GM12878 (cell line): ENCODE measurements at regions not wholly inside any gene's neighbourhood (a gene's known extent, or its start where the extent isn't known, plus 50 kb on each side); places are given as distances from the start of the nearest gene placed in this dataset.

Experiments
- BACH1 ChIP-seq: fragments of 450-650 bp; IDR thresholded peaks from 2 replicates; pipeline ENCODE4 v1.6.1; 2017; ENCODE audit warnings: mild to moderate bottlenecking, borderline replicate concordance
- CEBPB ChIP-seq, 2 experiments: fragments of 150-350 bp in 1 of 2; IDR thresholded peaks; 2 replicates each; pipeline ENCODE4 v1.6.1; 2012 to 2014; ENCODE audit warnings: low read depth in 2 of 2, low read length in 2 of 2, borderline replicate concordance in 1 of 2, inconsistent platforms in 1 of 2
- CREB1 ChIP-seq: IDR thresholded peaks from 2 replicates; pipeline ENCODE4 v1.6.1; 2012; ENCODE audit warnings: low read depth, mild to moderate bottlenecking, inconsistent platforms
- EED ChIP-seq: sonication (generic); IDR thresholded peaks from 2 replicates; pipeline ENCODE4 v1.6.1; 2016; ENCODE audit warnings: antibody characterized with exemption, low read depth
- FOXM1 ChIP-seq: IDR thresholded peaks from 2 replicates; pipeline ENCODE4 v1.6.1; 2012; ENCODE audit warnings: low read depth, mild to moderate bottlenecking, inconsistent platforms, low read length, moderate library complexity
- IRF4 ChIP-seq: IDR thresholded peaks from 2 replicates; pipeline ENCODE4 v1.6.1; 2011; ENCODE audit warnings: low read depth, low read length
- MEF2A ChIP-seq: IDR thresholded peaks from 2 replicates; pipeline ENCODE4 v1.6.1; 2011; ENCODE audit warnings: low read depth, mild to moderate bottlenecking, low read length, moderate library complexity; ENCODE audit not compliant: insufficient read depth
- MTA3 ChIP-seq: IDR thresholded peaks from 2 replicates; pipeline ENCODE4 v1.6.1; 2012; ENCODE audit warnings: low read length, inconsistent platforms, borderline replicate concordance
- MXI1 ChIP-seq: fragments of 150-350 bp; IDR thresholded peaks from 2 replicates; pipeline ENCODE4 v1.6.1; 2011; ENCODE audit warnings: low read depth, mild to moderate bottlenecking, inconsistent platforms, low read length, improper control_type of control experiment
- NFYB ChIP-seq: IDR thresholded peaks from 2 replicates; pipeline ENCODE4 v1.6.1; 2011; ENCODE audit warnings: low read depth, mild to moderate bottlenecking, low read length, improper control_type of control experiment, moderate library complexity; ENCODE audit not compliant: insufficient read depth
- NKRF ChIP-seq: fragments of 450-650 bp; conservative IDR thresholded peaks from 2 replicates; pipeline ENCODE4 v1.6.1; 2017; ENCODE audit warnings: mild to moderate bottlenecking, moderate library complexity
- PAX8 ChIP-seq: fragments of 450-650 bp; IDR thresholded peaks from 2 replicates; pipeline ENCODE4 v1.6.1; 2017; ENCODE audit warnings: mild to moderate bottlenecking, moderate library complexity
- RAD51 ChIP-seq: fragments of 450-650 bp; IDR thresholded peaks from 2 replicates; pipeline ENCODE4 v1.6.1; 2016; ENCODE audit warnings: moderate library complexity, mild to moderate bottlenecking, inconsistent platforms
- RUNX3 ChIP-seq: IDR thresholded peaks from 2 replicates; pipeline ENCODE4 v1.6.1; 2012; ENCODE audit warnings: low read length, inconsistent platforms
- SKIL ChIP-seq: fragments of 450-650 bp; IDR thresholded peaks from 2 replicates; pipeline ENCODE4 v1.6.1; 2017; ENCODE audit warnings: mild to moderate bottlenecking, low read depth, inconsistent platforms; ENCODE audit not compliant: poor library complexity, severe bottlenecking
- SMAD5 ChIP-seq: IDR thresholded peaks from 2 replicates; pipeline ENCODE4 v1.6.1; 2016; ENCODE audit warnings: antibody characterized with exemption, low read depth
- SPI1 ChIP-seq: IDR thresholded peaks from 2 replicates; pipeline ENCODE4 v1.6.1; 2011; ENCODE audit warnings: low read depth, mild to moderate bottlenecking, low read length, moderate library complexity, borderline replicate concordance; ENCODE audit not compliant: insufficient read depth
- SREBF2 ChIP-seq: IDR thresholded peaks from 2 replicates; pipeline ENCODE4 v1.6.1; 2012; ENCODE audit warnings: mild to moderate bottlenecking, low read length
- WRNIP1 ChIP-seq: IDR thresholded peaks from 2 replicates; pipeline ENCODE4 v1.6.1; 2011; ENCODE audit warnings: low read depth, low read length, improper control_type of control experiment, borderline replicate concordance
- YY1 ChIP-seq: IDR thresholded peaks from 2 replicates; pipeline ENCODE4 v1.6.1; 2011; ENCODE audit warnings: low read depth, mild to moderate bottlenecking, low read length
- ZNF207 ChIP-seq: fragments of 450-650 bp; IDR thresholded peaks from 2 replicates; pipeline ENCODE4 v1.6.1; 2014; ENCODE audit warnings: antibody characterized with exemption, mild to moderate bottlenecking, borderline replicate concordance
- ZSCAN29 ChIP-seq: fragments of 450-650 bp; IDR thresholded peaks from 2 replicates; pipeline ENCODE4 v1.6.1; 2017; ENCODE audit warnings: mild to moderate bottlenecking, moderate library complexity

- TF ChIP-seq NKRF (0 out of 2 replicates have a peak, but pooled peaks have one; percentile 55), PAX8 (0 out of 2 replicates have a peak, but pooled peaks have one; percentile 23), YY1 (peak; percentile 72), SKIL (peak; percentile 80), SPI1 (no peak), RAD51 (no peak), MTA3 (0 out of 2 replicates have a peak, but pooled peaks have one; percentile 22), ZSCAN29 (peak; percentile 99), SREBF2 (peak; percentile 91), CEBPB (IDR thresholded peaks at IDR 0.05; ENCODE audit: borderline replicate concordance in 1 of 2, low read depth in 2 of 2, low read length in 2 of 2) (0 out of 4 replicates have a peak, but pooled peaks of 1 of the 2 experiments have one; percentile 32), IRF4 (no peak), ZNF207 (peak; percentile 90; the same call in 1 of the 2 replicates), RUNX3 (peak; percentile 59), NFYB (no peak), EED (peak; percentile 63), SMAD5 (0 out of 2 replicates have a peak, but pooled peaks have one; percentile 36), FOXM1 (peak; percentile 10; the same call in 1 of the 2 replicates), BACH1 (no peak), MXI1 (0 out of 2 replicates have a peak, but pooled peaks have one; percentile 5), WRNIP1 (0 out of 2 replicates have a peak, but pooled peaks have one; percentile 32), MEF2A (0 out of 2 replicates have a peak, but pooled peaks have one; percentile 41), CREB1 (peak; percentile 66)
Observed at GRCh38 chr6:26312501-26313397, 52.2 kb upstream of the BTN3A2 start (continued).
